Activated CD4-positive, alpha-beta T cell treated with anti-CD3 and anti-CD28 coated beads, Interleukin-2, amount 10 ng/mL, durations not matched to agents 24 days and 14 days (primary cell): ENCODE measurements at regions not wholly inside any gene's neighbourhood (a gene's known extent, or its start where the extent isn't known, plus 50 kb on each side); places are given as distances from the start of the nearest gene placed in this dataset.

ENCODE experiments used
- DNase-seq: peaks from one replicate; pipeline ENCODE4 v3.0.0; 2022
- H3K27ac Mint-ChIP-seq: one replicate; pipeline ENCODE4 v1.8.0; 2022; ENCODE audit warnings: mild to moderate bottlenecking, mixed read lengths
- H3K27me3 Mint-ChIP-seq: one replicate; pipeline ENCODE4 v1.8.0; 2022; ENCODE audit warnings: mixed read lengths
- H3K36me3 Mint-ChIP-seq: one replicate; pipeline ENCODE4 v1.8.0; 2022; ENCODE audit warnings: low read depth, mild to moderate bottlenecking, mixed read lengths
- H3K4me1 Mint-ChIP-seq: one replicate; pipeline ENCODE4 v1.8.0; 2021; ENCODE audit warnings: mixed read lengths
- H3K4me3 Mint-ChIP-seq: one replicate; pipeline ENCODE4 v1.8.0; 2022; ENCODE audit warnings: mild to moderate bottlenecking, moderate library complexity, mixed read lengths
- H3K9me3 Mint-ChIP-seq: one replicate; pipeline ENCODE4 v1.8.0; 2021; ENCODE audit warnings: mixed read lengths
- intact Hi-C: fragments of 100-400 bp; cut with micrococcal nuclease; formaldehyde crosslinking; loops from one replicate; pipeline ENCODE4 v1.15.1; 2023

- H3K27me3 Mint-ChIP-seq = no peaks in the 10 kb centered on the region
- intact Hi-C loops = no loop called here
- H3K4me1 Mint-ChIP-seq = no peaks in the 10 kb centered on the region
- H3K27ac Mint-ChIP-seq = no peak overlapping the region
- no peak for DNase-seq
- no peaks in the 10 kb centered on the region for H3K36me3 Mint-ChIP-seq
- no peak overlapping the region for H3K4me3 Mint-ChIP-seq
- H3K9me3 Mint-ChIP-seq = no peaks in the 10 kb centered on the region
These were observed 294.3 kb downstream of the SRBD1 start for GRCh38 chr2:45316576-45317338.

- H3K4me3 Mint-ChIP-seq = no peak overlapping the region
- H3K27me3 Mint-ChIP-seq = no peaks in the 10 kb centered on the region
- H3K36me3 Mint-ChIP-seq = no peaks in the 10 kb centered on the region
- H3K9me3 Mint-ChIP-seq = no peaks in the 10 kb centered on the region
- no peak for DNase-seq
- no peak overlapping the region for H3K27ac Mint-ChIP-seq
- intact Hi-C loops = no loop called here
- no peaks in the 10 kb centered on the region for H3K4me1 Mint-ChIP-seq
These were observed 295.2 kb downstream of the SRBD1 start for GRCh38 chr2:45315861-45316260.

GRCh38 chr2:45312275-45312674 is 298.8 kb downstream of the SRBD1 start:
- Mint-ChIP-seq H3K4me3 (no peak overlapping the region), H3K9me3 (no peaks in the 10 kb centered on the region), H3K27me3 (no peaks in the 10 kb centered on the region), H3K36me3 (no peaks in the 10 kb centered on the region), H3K4me1 (no peaks in the 10 kb centered on the region), H3K27ac (no peak overlapping the region)
- DNase-seq = no peak
- intact Hi-C loops = no loop called here

- Mint-ChIP-seq H3K4me3 (no peak overlapping the region), H3K27me3 (no peaks in the 10 kb centered on the region), H3K9me3 (no peaks in the 10 kb centered on the region), H3K4me1 (no peaks in the 10 kb centered on the region), H3K36me3 (no peaks in the 10 kb centered on the region), H3K27ac (no peak overlapping the region)
- intact Hi-C loops = no loop called here
- DNase-seq = no peak
These were observed 299.5 kb downstream of the SRBD1 start for GRCh38 chr2:45311559-45311958.

GRCh38 chr2:45307147-45307546 is 297.9 kb upstream of the SIX2 start:
- H3K9me3 Mint-ChIP-seq = no peaks in the 10 kb centered on the region
- intact Hi-C loops = no loop called here
- no peaks in the 10 kb centered on the region for H3K4me1 Mint-ChIP-seq
- no peak for DNase-seq
- H3K27me3 Mint-ChIP-seq = no peaks in the 10 kb centered on the region
- H3K27ac Mint-ChIP-seq = no peak overlapping the region
- H3K4me3 Mint-ChIP-seq = no peak overlapping the region
- H3K36me3 Mint-ChIP-seq = no peaks in the 10 kb centered on the region

GRCh38 chr2:45305599-45305998 is 296.3 kb upstream of the SIX2 start:
- no peak overlapping the region for H3K4me3 Mint-ChIP-seq
- H3K27me3 Mint-ChIP-seq = no peaks in the 10 kb centered on the region
- intact Hi-C loops = no loop called here
- H3K36me3 Mint-ChIP-seq = no peaks in the 10 kb centered on the region
- H3K27ac Mint-ChIP-seq = no peak overlapping the region
- DNase-seq = no peak
- H3K4me1 Mint-ChIP-seq = no peaks in the 10 kb centered on the region
- no peaks in the 10 kb centered on the region for H3K9me3 Mint-ChIP-seq

GRCh38 chr2:45303417-45304202 is 294.4 kb upstream of the SIX2 start:
- Mint-ChIP-seq H3K27me3 (no peaks in the 10 kb centered on the region), H3K27ac (no peak overlapping the region), H3K36me3 (no peaks in the 10 kb centered on the region), H3K4me3 (no peak overlapping the region), H3K9me3 (no peaks in the 10 kb centered on the region), H3K4me1 (no peaks in the 10 kb centered on the region)
- no peak for DNase-seq
- intact Hi-C loops = no loop called here

- no peaks in the 10 kb centered on the region for H3K9me3 Mint-ChIP-seq
- no peak overlapping the region for H3K27ac Mint-ChIP-seq
- H3K27me3 Mint-ChIP-seq = no peaks in the 10 kb centered on the region
- no peaks in the 10 kb centered on the region for H3K36me3 Mint-ChIP-seq
- DNase-seq = no peak
- H3K4me1 Mint-ChIP-seq = no peaks in the 10 kb centered on the region
- H3K4me3 Mint-ChIP-seq = no peak overlapping the region
- intact Hi-C loops = no loop called here
These were observed 292.3 kb upstream of the SIX2 start for GRCh38 chr2:45301307-45302277.

- H3K9me3 Mint-ChIP-seq = no peaks in the 10 kb centered on the region
These were observed 290.9 kb upstream of the SIX2 start for GRCh38 chr2:45300026-45300750.

GRCh38 chr2:45299361-45299760 is 290.1 kb upstream of the SIX2 start:
- Mint-ChIP-seq H3K36me3 (no peaks in the 10 kb centered on the region), H3K4me3 (no peak overlapping the region), H3K9me3 (no peaks in the 10 kb centered on the region), H3K27me3 (peaks cover 11% of the 10 kb centered on the region), H3K4me1 (no peaks in the 10 kb centered on the region), H3K27ac (no peak overlapping the region)
- intact Hi-C loops = no loop called here
- no peak for DNase-seq

More at GRCh38 chr2:45300026-45300750, 290.9 kb upstream of the SIX2 start:
- Mint-ChIP-seq H3K36me3 (no peaks in the 10 kb centered on the region), H3K27me3 (peaks cover 7% of the 10 kb centered on the region), H3K4me1 (no peaks in the 10 kb centered on the region), H3K27ac (no peak overlapping the region), H3K4me3 (no peak overlapping the region)
- no peak for DNase-seq
- intact Hi-C loops = no loop called here

GRCh38 chr2:45293182-45293581 is 283.9 kb upstream of the SIX2 start:
- Mint-ChIP-seq H3K27me3 (peaks cover 18% of the 10 kb centered on the region), H3K9me3 (no peaks in the 10 kb centered on the region), H3K36me3 (no peaks in the 10 kb centered on the region), H3K4me3 (no peak overlapping the region), H3K27ac (no peak overlapping the region), H3K4me1 (peaks cover 13% of the 10 kb centered on the region)
- intact Hi-C loops = no loop called here
- DNase-seq = no peak

GRCh38 chr2:45291296-45291701 is 282.0 kb upstream of the SIX2 start:
- no peak overlapping the region for H3K4me3 Mint-ChIP-seq
- intact Hi-C loops = no loop called here
- no peak for DNase-seq
- H3K4me1 Mint-ChIP-seq = peaks cover 13% of the 10 kb centered on the region
- H3K27ac Mint-ChIP-seq = no peak overlapping the region
- H3K27me3 Mint-ChIP-seq = peaks cover 17% of the 10 kb centered on the region
- H3K9me3 Mint-ChIP-seq = no peaks in the 10 kb centered on the region
- H3K36me3 Mint-ChIP-seq = no peaks in the 10 kb centered on the region

- Mint-ChIP-seq H3K27ac (no peak overlapping the region), H3K4me1 (peaks cover 13% of the 10 kb centered on the region), H3K27me3 (peaks cover 20% of the 10 kb centered on the region), H3K9me3 (no peaks in the 10 kb centered on the region), H3K4me3 (no peak overlapping the region), H3K36me3 (no peaks in the 10 kb centered on the region)
- intact Hi-C loops = no loop called here
- DNase-seq = peak; percentile 60
These were observed 280.9 kb upstream of the SIX2 start for GRCh38 chr2:45289997-45290709.
